ENCODE measurements at regions not wholly inside any gene's neighbourhood (a gene's known extent, or its start where the extent isn't known, plus 50 kb on each side); places are given as distances from the start of the nearest gene placed in this dataset.

DNA sequence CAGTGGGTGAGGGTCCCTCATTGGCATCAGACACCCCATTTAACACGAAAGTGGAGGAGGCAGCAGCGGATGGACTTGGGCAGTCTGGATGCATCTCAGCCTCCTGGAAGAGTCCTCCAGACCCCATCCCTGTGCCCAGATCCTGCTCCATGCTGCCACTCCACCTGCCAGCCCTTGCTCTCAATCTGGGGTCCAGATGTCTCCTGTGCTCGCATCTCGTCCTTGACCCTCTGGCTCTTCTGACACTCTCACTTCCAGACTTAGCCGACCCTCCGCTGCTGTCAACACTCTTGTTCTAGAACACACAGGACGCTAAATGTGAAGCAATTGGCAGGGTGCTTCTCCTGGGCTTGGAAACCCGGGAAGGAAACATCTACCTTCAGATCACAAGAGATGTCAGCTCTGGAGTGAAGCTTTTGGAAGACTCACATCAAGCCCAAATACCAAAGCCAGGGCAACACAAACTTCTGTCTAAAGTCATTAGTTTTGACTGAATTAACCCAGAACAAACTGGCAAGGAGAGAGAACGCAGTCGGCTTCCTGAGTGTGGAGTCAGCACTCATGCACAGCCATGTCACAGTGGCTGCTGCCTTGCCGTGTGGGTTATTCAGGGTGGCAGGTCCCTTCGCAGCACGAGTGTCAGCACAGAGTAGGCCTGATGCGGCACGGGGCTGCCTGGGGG is 379.1 kb downstream of the TCERG1L start:
- no peak for DNase-seq (ENCODE audit: low spot score)
- TF ChIP-seq, protein P1, sequence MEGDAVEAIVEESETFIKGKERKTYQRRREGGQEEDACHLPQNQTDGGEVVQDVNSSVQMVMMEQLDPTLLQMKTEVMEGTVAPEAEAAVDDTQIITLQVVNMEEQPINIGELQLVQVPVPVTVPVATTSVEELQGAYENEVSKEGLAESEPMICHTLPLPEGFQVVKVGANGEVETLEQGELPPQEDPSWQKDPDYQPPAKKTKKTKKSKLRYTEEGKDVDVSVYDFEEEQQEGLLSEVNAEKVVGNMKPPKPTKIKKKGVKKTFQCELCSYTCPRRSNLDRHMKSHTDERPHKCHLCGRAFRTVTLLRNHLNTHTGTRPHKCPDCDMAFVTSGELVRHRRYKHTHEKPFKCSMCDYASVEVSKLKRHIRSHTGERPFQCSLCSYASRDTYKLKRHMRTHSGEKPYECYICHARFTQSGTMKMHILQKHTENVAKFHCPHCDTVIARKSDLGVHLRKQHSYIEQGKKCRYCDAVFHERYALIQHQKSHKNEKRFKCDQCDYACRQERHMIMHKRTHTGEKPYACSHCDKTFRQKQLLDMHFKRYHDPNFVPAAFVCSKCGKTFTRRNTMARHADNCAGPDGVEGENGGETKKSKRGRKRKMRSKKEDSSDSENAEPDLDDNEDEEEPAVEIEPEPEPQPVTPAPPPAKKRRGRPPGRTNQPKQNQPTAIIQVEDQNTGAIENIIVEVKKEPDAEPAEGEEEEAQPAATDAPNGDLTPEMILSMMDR (IDR thresholded peaks at IDR 0.05), result no peak

DNA sequence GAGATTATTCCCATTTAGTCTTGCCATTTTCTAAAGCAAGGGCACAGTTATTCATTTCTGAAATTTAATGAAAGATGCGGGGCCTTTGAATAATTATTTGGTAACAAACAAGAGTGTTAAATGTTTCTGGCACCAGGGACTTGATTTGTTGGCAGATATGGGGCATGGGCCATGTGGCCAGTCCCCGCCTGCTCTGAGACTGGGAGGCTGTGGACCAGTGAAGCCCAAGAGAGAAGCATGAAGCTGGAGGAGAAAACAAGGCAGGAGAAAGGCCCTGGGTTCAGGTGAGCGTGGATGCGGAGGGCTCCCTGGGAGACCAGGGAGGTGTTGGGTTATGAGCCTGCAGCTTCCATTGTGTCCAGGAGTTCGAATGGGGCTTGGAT is 378.5 kb downstream of the TCERG1L start:
- TF ChIP-seq, protein P1 (IDR thresholded peaks at IDR 0.05), result no peak
- ATAC-seq (ENCODE audit: low FRiP score) (no peak), DNase-seq (ENCODE audit: low spot score) (no peak)

More for the DNA sequence above, 379.1 kb downstream of the TCERG1L start:
- ATAC-seq (ENCODE audit: low FRiP score), result no peak

DNA sequence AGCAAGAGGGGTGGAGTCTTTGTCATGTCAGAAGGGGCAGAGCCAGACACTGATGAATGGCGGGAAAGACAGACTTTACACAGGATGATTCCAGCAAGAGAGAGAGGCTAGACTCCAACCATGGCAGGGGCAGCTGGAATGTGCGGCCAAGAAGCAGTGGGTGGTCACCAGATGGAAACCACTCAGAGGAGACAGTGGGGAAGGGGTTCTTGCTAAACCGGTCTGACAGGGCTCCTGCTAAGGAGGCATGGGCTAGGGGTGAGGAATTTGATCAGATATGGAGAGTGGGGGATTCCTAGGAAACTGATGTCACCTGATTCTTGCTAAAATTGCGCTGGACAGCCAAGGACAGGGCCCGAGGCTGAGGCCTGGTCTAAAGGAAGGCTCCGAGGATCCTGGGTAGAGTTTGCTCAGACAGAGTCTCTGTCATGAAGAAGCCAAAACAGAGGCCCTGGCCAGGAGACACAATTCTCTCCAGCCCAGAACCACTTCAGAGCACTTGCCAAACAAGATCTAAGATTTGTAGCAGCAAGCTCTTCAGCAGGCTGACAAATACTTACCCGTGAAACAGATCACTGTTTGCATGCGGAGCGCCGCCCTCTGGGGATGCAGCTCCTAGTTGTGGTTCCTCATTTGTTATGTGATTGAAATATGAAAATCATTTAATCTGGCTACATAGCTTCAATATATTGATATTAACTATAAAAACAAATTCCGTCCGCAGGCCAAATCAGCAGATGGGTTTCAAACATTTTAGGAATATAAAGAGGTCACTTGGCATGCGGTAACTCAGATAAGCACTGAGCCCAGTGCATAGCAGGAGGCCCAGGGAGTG is 377.0 kb downstream of the TCERG1L start:
- DNase-seq (ENCODE audit: low spot score) (no peak), ATAC-seq (ENCODE audit: low FRiP score) (no peak)
- TF ChIP-seq, protein P1 (IDR thresholded peaks at IDR 0.05), result no peak

DNA sequence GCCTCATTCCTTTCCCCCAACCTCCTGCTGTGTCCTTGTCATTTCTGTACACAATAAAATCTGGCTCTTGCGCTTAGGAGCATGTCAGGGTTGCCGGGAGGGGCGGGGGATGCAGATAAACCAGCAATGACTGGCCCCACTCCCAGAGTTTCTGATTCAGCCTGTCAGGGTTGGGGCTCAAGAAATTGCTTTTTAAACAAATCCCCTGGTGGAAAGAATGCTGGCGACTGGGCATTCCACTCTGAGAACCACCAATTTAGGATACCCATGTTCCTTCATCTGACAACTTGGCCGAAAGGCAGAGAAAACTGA is 376.4 kb downstream of the TCERG1L start:
- TF ChIP-seq, protein P1 (IDR thresholded peaks at IDR 0.05), result no peak
- DNase-seq (ENCODE audit: low spot score) (no peak), ATAC-seq (ENCODE audit: low FRiP score) (no peak)

DNA sequence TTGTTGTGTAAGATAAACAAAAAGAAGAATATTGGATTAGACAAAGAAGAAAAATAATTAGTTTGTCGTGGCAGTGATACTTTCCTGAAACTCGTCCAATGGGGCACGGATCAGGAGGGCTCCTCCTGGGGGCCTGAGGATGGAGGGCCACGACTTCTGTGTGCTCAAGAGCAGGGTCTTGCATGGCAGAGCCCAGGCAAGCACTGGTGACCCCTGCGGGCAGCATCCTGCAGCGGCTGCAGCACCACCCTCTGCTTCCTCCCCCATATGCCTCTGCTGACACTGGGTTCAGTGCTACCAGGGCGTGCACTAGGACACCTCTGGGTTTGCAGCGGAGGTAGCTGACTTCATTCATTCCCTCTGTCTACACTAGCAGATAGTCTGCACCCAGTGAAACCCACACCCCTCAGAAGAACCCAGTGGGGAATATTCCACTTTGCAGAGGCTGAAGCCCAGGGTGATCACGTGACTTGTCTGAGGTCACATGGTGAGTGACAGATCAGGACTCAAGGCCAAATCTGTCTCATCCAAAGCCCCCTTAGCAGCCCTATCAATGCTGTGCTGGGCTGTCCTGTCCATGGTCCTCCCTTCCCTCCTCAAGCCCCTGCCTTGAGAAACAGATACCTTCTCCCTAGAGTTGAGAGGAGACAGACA is 375.5 kb downstream of the TCERG1L start:
- no peak for DNase-seq (ENCODE audit: low spot score)
- ATAC-seq (ENCODE audit: low FRiP score), result no peak
- TF ChIP-seq, protein P1 (IDR thresholded peaks at IDR 0.05), result no peak

DNA sequence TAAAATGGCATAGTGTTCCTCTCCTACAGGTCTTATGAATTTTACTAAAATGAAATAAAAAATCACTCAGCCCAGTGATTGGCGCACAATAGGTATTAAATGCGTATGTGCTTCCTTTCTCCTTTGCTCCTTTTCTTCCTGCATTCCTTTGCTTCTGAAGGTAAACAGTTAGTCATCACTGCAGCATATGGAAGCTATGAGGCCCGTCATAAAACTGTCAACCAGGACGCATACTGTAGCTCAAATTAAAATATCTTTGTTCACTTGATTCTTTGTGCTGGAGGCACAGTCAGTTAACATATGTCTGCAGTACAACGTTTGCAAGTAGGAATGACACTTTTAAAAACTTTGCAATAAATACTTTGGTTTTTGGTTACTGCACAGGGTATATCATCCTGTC is 374.7 kb downstream of the TCERG1L start:
- TF ChIP-seq, protein P1 (IDR thresholded peaks at IDR 0.05), result no peak
- no peak for DNase-seq (ENCODE audit: low spot score)
- no peak for ATAC-seq (ENCODE audit: low FRiP score)
